ENCODE measurements at regions not wholly inside any gene's neighbourhood (a gene's known extent, or its start where the extent isn't known, plus 50 kb on each side); places are given as distances from the start of the nearest gene placed in this dataset.

DNA sequence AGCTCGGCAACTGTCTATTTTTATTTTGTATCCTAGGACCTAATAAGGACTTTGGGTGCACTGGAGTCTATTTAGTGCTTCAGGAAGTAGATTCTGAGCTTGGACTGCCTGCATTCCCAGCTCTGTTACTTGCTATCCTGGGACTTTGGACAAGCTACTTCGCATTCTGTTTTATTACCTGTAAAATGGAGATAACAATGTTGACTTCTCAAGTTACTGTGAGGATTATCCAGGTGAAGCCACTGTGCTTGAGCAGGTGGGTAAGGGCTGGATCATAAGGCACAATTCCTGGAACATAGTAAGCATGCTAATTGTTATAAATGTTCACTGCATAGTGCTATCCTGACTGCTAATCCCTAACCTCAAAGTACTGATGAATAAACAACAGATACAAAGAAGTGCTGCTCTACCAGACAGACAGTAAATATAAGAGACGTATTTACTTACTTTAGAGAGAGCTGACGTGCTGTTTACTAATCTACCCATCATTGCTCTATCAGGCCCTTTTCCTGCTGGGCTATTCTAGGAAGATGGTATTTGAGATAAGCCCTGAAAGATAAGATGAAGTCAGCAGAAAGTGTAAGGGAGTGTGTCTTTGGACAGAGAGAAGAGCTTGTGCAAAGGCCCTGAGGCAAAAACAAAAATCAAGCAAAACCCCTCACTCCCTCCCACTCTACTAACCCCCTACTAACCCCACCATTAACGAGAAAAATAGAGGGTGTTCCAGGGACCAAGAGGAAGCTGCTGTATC is 50.8 kb upstream of the FLT1 start (continued):
- TF ChIP-seq ASH2L (IDR thresholded peaks at IDR 0.05; ENCODE audit: low read length) (no peak), POLR2AphosphoS5 (IDR thresholded peaks at IDR 0.05; ENCODE audit: low read depth, low read length) (no peak)
